ENCODE measurements at regions not wholly inside any gene's neighbourhood (a gene's known extent, or its start where the extent isn't known, plus 50 kb on each side); places are given as distances from the start of the nearest gene placed in this dataset.
A peak's percentile ranks its signal among the peaks of the same experiment; 100 is the strongest.
"Not testable (repeated sequence)": the region's sequence is repeated elsewhere in the genome, so short reads cannot be mapped to it uniquely, and the experiment has no call there.

GRCh38 chr3:140857993-140858392, 83.6 kb upstream of the SLC25A36 start:
- no peaks in the 10 kb centered on the region for H3K36me3 ChIP-seq (ENCODE audit: low read depth)
- no peak for ATAC-seq
- H3K9me3 ChIP-seq = no peaks in the 10 kb centered on the region
- no peak for DNase-seq
- TF ChIP-seq, protein P1, sequence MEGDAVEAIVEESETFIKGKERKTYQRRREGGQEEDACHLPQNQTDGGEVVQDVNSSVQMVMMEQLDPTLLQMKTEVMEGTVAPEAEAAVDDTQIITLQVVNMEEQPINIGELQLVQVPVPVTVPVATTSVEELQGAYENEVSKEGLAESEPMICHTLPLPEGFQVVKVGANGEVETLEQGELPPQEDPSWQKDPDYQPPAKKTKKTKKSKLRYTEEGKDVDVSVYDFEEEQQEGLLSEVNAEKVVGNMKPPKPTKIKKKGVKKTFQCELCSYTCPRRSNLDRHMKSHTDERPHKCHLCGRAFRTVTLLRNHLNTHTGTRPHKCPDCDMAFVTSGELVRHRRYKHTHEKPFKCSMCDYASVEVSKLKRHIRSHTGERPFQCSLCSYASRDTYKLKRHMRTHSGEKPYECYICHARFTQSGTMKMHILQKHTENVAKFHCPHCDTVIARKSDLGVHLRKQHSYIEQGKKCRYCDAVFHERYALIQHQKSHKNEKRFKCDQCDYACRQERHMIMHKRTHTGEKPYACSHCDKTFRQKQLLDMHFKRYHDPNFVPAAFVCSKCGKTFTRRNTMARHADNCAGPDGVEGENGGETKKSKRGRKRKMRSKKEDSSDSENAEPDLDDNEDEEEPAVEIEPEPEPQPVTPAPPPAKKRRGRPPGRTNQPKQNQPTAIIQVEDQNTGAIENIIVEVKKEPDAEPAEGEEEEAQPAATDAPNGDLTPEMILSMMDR (IDR thresholded peaks at IDR 0.05) = no peak
- intact Hi-C loops (cut with DNase I, micrococcal nuclease) = no loop called here
- H3K4me3 ChIP-seq = no peak overlapping the region
- H3K4me1 ChIP-seq (ENCODE audit: low read depth) = no peaks in the 10 kb centered on the region

DNA sequence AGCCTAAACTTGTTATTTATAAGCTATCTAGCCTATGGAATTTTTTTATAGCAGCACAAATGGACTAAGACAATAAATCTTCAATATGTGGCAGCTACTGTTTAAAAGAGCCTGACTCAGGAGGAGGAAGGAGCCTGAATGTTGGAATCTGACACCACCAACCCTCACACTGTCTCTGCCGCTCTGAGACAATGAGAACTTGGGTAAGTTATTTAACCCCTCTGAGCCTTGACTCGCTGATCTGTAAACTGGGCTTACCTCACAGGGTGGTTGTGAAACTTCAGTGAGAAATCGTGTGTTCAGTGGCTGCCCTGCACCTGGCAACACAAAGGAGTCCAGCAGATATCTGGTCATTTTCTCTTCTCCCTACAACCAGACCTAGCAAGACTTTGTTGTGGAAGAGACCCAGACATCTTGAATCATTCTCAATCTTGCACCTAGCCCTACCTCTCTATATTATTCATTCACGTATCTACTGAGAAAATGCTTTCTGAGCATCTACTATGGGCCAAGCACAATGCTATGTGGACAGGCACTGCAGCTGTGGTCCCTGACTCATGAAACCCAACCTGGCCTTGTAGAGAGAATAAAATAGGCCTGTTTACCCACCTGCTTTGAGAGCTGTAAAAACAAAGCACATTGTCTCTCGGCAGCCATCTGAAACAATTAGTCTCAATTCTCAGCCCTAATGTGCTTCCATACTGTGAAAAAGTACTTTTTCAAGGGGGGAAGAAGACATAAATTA, 81.9 kb upstream of the SLC25A36 start:
- H3K4me1 ChIP-seq (ENCODE audit: low read depth) = no peaks in the 10 kb centered on the region
- no peaks in the 10 kb centered on the region for H3K9me3 ChIP-seq
- TF ChIP-seq, protein P1 (IDR thresholded peaks at IDR 0.05) = no peak
- intact Hi-C loops (cut with DNase I, micrococcal nuclease) = no loop called here
- ATAC-seq (no peak), DNase-seq (no peak)
- no peak overlapping the region for H3K4me3 ChIP-seq
- H3K36me3 ChIP-seq (ENCODE audit: low read depth) = no peaks in the 10 kb centered on the region

GRCh38 chr3:140863580-140864009, 78.0 kb upstream of the SLC25A36 start:
- H3K4me3 ChIP-seq = no peak overlapping the region
- peak; percentile 53 for ATAC-seq
- intact Hi-C loops (cut with DNase I, micrococcal nuclease) = no loop called here

GRCh38 chr3:140870351-140870750, 71.3 kb upstream of the SLC25A36 start:
- intact Hi-C loops (cut with DNase I, micrococcal nuclease) = no loop called here
- Histone ChIP-seq H3K4me1 (ENCODE audit: low read depth) (no peaks in the 10 kb centered on the region), H3K4me3 (no peak overlapping the region), H3K9me3 (no peaks in the 10 kb centered on the region), H3K36me3 (ENCODE audit: low read depth) (no peaks in the 10 kb centered on the region)
- DNase-seq = no peak
- TF ChIP-seq, protein P1 (IDR thresholded peaks at IDR 0.05) = no peak
- ATAC-seq = no peak

More at GRCh38 chr3:140863580-140864009, 78.0 kb upstream of the SLC25A36 start:
- peak in 1 of 3 donors; percentile 84 for DNase-seq
- Histone ChIP-seq H3K4me1 (ENCODE audit: low read depth) (no peaks in the 10 kb centered on the region), H3K9me3 (no peaks in the 10 kb centered on the region), H3K36me3 (ENCODE audit: low read depth) (no peaks in the 10 kb centered on the region)
- TF ChIP-seq, protein P1 (IDR thresholded peaks at IDR 0.05) = peak; percentile 7

DNA sequence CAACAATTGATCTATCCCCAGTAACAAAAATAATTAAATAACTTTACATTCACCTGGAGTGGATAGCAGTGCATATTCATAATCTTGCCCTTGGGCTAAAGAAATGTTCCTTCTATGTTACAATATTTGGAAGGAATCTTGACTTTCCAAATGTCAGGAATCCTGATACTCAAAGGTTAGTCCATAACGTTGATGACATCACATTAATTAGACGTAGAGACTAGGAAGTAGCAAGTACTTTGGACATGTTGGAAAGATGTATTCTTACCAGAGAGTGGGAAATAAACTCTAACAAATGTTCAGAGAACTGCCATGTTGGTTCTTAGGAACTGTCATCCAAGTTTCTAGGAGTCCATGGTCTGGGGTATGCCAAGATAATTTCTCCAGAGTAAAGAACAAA, 70.6 kb upstream of the SLC25A36 start:
- DNase-seq (no peak), ATAC-seq (no peak)
- intact Hi-C loops (cut with DNase I, micrococcal nuclease) = no loop called here
- TF ChIP-seq, protein P1 (IDR thresholded peaks at IDR 0.05) = no peak
- H3K36me3 ChIP-seq (ENCODE audit: low read depth) = no peaks in the 10 kb centered on the region
- no peaks in the 10 kb centered on the region for H3K9me3 ChIP-seq
- no peaks in the 10 kb centered on the region for H3K4me1 ChIP-seq (ENCODE audit: low read depth)
- no peak overlapping the region for H3K4me3 ChIP-seq

GRCh38 chr3:140872165-140872564, 69.5 kb upstream of the SLC25A36 start:
- H3K9me3 ChIP-seq; H3K4me3 ChIP-seq; H3K4me1 ChIP-seq (ENCODE audit: low read depth); ATAC-seq; DNase-seq; H3K36me3 ChIP-seq (ENCODE audit: low read depth); intact Hi-C loops (cut with DNase I, micrococcal nuclease): not testable (repeated sequence)
